SH-SY5Y (cell line): ENCODE measurements at regions not wholly inside any gene's neighbourhood (a gene's known extent, or its start where the extent isn't known, plus 50 kb on each side); places are given as distances from the start of the nearest gene placed in this dataset.

Experiments used
- GATA2 ChIP-seq: IDR thresholded peaks from 2 replicates; pipeline ENCODE4 v1.6.1; 2011; ENCODE audit warnings: mild to moderate bottlenecking, low read depth, low read length
- GATA3 ChIP-seq: IDR thresholded peaks from 2 replicates; pipeline ENCODE4 v1.6.1; 2011; ENCODE audit warnings: low read depth, mild to moderate bottlenecking, low read length, moderate library complexity

GRCh38 chr12:84554199-84554723, 358.3 kb downstream of the SLC6A15 start:
- TF ChIP-seq GATA3 (no peak), GATA2 (no peak)

DNA sequence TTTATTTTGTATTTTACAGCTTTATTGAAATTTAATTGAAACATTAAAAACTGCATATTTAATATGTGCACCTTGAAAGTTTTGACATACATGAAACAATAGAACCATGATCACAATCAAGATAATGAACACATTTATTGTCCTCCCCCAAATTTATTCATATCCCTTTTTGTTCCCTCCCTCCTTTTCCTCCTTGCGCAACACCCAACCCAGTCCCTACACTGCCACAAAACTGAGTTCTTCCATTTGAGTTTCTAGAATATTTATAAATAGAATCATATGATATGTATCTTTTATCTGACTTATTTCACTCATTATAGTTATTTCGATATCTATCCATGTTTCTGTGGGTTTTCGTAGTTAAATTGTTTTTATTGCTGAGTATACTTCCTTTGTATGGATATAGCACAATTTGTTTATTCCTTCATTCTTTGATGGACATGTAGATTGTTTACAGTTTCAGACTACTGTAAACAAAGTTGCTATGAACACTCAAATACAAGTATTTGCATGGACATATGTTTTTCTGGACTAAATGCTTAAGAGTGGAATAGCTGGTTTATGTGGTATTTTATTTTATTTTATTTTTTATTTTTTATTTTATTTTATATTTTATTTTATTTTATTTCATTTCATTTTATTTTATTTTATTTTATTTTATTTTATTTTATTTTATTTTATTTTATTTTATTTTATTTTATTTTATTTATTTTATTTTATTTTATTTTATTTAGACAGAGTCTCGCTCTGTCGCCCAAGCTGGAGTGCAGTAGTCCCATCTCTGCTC, 359.1 kb downstream of the SLC6A15 start:
- TF ChIP-seq GATA2 (no peak), GATA3 (no peak)

DNA sequence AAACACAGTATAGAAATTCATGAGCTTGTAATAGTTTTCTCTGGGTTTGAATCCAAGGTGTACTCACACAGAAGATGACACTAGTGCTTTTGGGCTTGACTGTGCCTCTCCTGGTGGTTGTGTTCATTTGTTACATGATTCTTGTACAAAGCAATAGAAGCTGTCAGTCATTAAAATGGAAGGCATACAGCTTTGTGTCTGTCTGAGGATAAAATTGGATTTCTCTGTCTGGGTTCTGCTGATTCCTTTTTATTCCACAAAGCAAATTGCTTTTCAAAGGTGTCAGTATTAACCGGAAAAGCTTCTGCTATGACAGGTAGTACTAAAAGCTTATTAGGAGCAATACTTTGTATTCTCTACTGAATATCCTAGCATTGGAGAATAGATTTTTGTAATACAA, 361.2 kb downstream of the SLC6A15 start:
- no peak for TF ChIP-seq GATA3
- TF ChIP-seq GATA2 = no peak

- TF ChIP-seq GATA2 = no peak
- no peak for TF ChIP-seq GATA3
These were observed 362.1 kb downstream of the SLC6A15 start for GRCh38 chr12:84550518-84550917.

DNA sequence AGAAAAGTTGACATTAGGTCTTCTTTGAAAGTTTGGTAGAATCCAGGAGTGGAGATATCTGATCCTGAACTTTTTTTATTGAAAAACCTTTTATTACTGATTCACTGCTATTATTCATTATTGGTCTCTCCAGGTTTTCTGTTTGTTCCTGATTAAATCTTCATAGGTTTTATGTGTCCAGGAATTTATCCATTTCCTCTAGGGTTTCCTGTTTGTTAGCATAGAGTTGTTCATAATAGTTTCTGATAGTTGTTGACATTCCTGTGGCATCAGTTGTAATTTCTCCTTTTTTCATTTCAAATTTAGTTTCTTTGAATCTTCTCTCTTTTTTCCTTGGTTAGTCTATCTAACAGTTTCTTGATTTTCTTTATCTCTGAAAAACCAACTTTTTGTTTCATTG, 370.3 kb downstream of the SLC6A15 start:
- TF ChIP-seq GATA3 (no peak), GATA2 (no peak)

- TF ChIP-seq GATA3 (no peak), GATA2 (no peak)
These were observed 374.9 kb downstream of the SLC6A15 start for GRCh38 chr12:84537666-84538065.

- TF ChIP-seq GATA3 = no peak
These were observed 399.8 kb downstream of the SLC6A15 start for GRCh38 chr12:84512751-84513150.

GRCh38 chr12:84508851-84509260, 403.7 kb downstream of the SLC6A15 start:
- no peak for TF ChIP-seq GATA2
- no peak for TF ChIP-seq GATA3

- no peak for TF ChIP-seq GATA3
- TF ChIP-seq GATA2 = peak; percentile 65
These were observed 404.4 kb downstream of the SLC6A15 start for GRCh38 chr12:84507956-84508850.

DNA sequence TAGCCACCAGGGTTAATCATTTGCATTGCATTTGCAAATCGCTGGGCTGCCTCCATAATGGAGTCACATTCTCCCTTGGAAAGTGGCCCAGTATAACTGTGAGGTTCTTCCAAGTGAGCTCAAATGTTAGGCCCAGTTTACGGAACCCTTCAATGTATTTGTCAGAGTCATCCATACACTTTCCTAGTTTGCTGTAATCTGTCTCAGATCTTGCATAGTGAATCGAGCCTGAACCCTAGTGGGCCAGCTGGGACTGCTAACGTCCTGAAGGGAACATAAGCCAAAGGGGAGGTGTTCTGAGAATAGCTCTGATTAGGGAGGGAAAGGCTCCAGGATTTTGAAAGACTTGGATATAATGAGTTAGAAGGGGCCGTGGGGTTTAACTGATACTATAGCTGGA, 406.3 kb downstream of the SLC6A15 start:
- TF ChIP-seq GATA2 (no peak), GATA3 (no peak)

- no peak for TF ChIP-seq GATA3
- no peak for TF ChIP-seq GATA2
These were observed 409.5 kb downstream of the SLC6A15 start for GRCh38 chr12:84502907-84503787.

DNA sequence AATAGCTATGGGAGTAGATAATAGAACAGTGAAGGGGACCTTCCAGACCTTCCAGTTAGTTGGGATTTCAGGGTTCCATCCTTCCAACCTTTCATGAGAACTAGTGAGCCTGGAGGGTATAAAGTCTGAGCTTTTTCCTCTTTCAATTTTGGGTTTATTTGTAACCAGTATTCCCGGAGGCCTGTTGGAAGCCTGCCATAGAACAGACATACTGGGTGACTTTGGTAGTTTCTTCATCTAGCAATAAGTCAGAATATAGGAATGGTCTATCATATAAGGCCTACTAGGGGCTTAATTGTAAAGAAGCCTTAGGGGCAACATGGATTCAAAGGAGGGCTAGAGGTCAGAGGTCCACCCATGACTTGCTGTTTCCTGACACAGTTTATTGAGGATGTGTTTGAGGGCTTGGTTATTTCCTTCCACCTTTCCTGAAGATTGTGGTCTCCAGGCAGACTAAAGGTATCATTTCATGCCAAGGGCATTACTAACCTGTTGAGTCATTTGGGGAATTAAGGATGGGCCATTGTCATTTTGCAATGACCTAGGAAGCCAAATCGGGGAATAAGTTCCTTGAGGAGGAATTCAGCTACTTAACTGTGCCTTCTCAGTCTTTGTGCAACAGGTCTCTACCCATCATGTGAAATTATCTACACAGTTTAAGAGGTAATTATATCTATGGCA, 410.3 kb downstream of the SLC6A15 start:
- TF ChIP-seq GATA2 = no peak
- TF ChIP-seq GATA3 = no peak

GRCh38 chr12:84497819-84498218, 414.8 kb downstream of the SLC6A15 start:
- TF ChIP-seq GATA2 (no peak), GATA3 (no peak)

DNA sequence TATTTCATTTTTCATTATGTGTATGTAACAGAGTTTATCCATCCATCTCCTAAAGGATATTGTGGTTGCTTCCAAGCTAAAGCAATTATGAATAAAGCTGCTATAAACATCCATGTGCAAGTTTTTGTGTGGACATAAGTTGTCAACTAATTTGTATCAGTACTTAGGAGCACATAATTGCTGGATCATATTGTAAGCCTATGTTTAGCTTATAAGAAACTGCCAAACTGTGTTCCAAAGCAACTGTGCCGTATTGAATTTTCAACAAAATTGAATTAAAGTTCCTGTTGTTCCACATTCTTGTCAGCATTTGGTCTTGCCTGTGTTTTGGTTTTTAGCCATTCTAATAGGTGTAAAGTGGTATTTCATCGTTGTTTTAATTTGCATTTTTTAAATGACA, 416.9 kb downstream of the SLC6A15 start:
- TF ChIP-seq GATA2 (no peak), GATA3 (no peak)
